GM23248 (cell line): ENCODE measurements at regions not wholly inside any gene's neighbourhood (a gene's known extent, or its start where the extent isn't known, plus 50 kb on each side); places are given as distances from the start of the nearest gene placed in this dataset.

Experiments used
- EZH2 ChIP-seq: fragments of 200-600 bp; sonication (generic); IDR thresholded peaks from 2 replicates; pipeline ENCODE4 v1.6.1; 2018; ENCODE audit warnings: antibody characterized with exemption, mild to moderate bottlenecking; ENCODE audit not compliant: insufficient read depth, poor library complexity, severe bottlenecking
- EZH2phosphoT487 ChIP-seq: fragments of 200-600 bp; sonication (generic); IDR thresholded peaks from 2 replicates; pipeline ENCODE4 v1.6.1; 2018; ENCODE audit warnings: antibody characterized with exemption, moderate library complexity, mild to moderate bottlenecking, low read depth; ENCODE audit not compliant: insufficient read depth

DNA sequence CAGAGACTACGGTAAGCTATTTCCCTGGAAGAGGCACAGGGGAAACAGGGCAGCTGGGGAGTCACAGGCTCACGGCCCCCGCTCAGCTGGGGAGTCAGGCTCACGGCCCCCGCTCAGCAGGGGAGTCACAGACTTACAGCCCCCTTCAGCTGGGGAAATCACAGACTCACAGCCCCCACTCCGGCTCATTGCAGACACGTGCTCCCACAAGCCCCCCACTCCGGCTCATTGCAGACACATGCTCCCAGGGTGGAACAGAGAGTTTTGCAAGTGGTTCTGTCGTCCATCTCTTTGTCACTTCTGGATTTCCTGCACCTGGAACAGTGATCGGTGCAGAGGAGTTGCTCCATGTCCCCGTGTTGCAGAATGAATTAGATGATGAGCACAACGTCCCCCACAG lies 405.5 kb downstream of the CDH26 start:
- TF ChIP-seq EZH2 (no peak), EZH2phosphoT487 (no peak)
